ENCODE measurements at regions not wholly inside any gene's neighbourhood (a gene's known extent, or its start where the extent isn't known, plus 50 kb on each side); places are given as distances from the start of the nearest gene placed in this dataset.

GRCh38 chr2:236972491-236973342, 113.0 kb upstream of the COPS8 start:
- no peak for DNase-seq (ENCODE audit: low spot score)
- TF ChIP-seq, protein P1, sequence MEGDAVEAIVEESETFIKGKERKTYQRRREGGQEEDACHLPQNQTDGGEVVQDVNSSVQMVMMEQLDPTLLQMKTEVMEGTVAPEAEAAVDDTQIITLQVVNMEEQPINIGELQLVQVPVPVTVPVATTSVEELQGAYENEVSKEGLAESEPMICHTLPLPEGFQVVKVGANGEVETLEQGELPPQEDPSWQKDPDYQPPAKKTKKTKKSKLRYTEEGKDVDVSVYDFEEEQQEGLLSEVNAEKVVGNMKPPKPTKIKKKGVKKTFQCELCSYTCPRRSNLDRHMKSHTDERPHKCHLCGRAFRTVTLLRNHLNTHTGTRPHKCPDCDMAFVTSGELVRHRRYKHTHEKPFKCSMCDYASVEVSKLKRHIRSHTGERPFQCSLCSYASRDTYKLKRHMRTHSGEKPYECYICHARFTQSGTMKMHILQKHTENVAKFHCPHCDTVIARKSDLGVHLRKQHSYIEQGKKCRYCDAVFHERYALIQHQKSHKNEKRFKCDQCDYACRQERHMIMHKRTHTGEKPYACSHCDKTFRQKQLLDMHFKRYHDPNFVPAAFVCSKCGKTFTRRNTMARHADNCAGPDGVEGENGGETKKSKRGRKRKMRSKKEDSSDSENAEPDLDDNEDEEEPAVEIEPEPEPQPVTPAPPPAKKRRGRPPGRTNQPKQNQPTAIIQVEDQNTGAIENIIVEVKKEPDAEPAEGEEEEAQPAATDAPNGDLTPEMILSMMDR (IDR thresholded peaks at IDR 0.05; ENCODE audit: borderline replicate concordance, control extremely low read depth, extremely low read depth, insufficient read depth, missing control alignments) = no peak
- in situ Hi-C loops (cut with MboI; ENCODE audit: low sequenced_read_pairs, unreplicated experiment) = no loop called here

GRCh38 chr2:236973343-236973980, 112.2 kb upstream of the COPS8 start:
- TF ChIP-seq, protein P1 (IDR thresholded peaks at IDR 0.05; ENCODE audit: borderline replicate concordance, control extremely low read depth, extremely low read depth, insufficient read depth, missing control alignments) = no peak
- DNase-seq (ENCODE audit: low spot score) = no peak
- in situ Hi-C loops (cut with MboI; ENCODE audit: low sequenced_read_pairs, unreplicated experiment) = no loop called here

- in situ Hi-C loops (cut with MboI; ENCODE audit: low sequenced_read_pairs, unreplicated experiment) = no loop called here
- no peak for DNase-seq (ENCODE audit: low spot score)
- TF ChIP-seq, protein P1 (IDR thresholded peaks at IDR 0.05; ENCODE audit: borderline replicate concordance, control extremely low read depth, extremely low read depth, insufficient read depth, missing control alignments) = no peak
Measured at GRCh38 chr2:236974148-236974547, 111.5 kb upstream of the COPS8 start.

GRCh38 chr2:236974752-236975151, 110.9 kb upstream of the COPS8 start:
- DNase-seq (ENCODE audit: low spot score) = no peak
- in situ Hi-C loops (cut with MboI; ENCODE audit: low sequenced_read_pairs, unreplicated experiment) = no loop called here
- TF ChIP-seq, protein P1 (IDR thresholded peaks at IDR 0.05; ENCODE audit: borderline replicate concordance, control extremely low read depth, extremely low read depth, insufficient read depth, missing control alignments) = no peak

GRCh38 chr2:236975766-236976165, 109.9 kb upstream of the COPS8 start:
- TF ChIP-seq, protein P1 (IDR thresholded peaks at IDR 0.05; ENCODE audit: borderline replicate concordance, control extremely low read depth, extremely low read depth, insufficient read depth, missing control alignments) = no peak
- in situ Hi-C loops (cut with MboI; ENCODE audit: low sequenced_read_pairs, unreplicated experiment) = no loop called here
- DNase-seq (ENCODE audit: low spot score) = no peak

DNA sequence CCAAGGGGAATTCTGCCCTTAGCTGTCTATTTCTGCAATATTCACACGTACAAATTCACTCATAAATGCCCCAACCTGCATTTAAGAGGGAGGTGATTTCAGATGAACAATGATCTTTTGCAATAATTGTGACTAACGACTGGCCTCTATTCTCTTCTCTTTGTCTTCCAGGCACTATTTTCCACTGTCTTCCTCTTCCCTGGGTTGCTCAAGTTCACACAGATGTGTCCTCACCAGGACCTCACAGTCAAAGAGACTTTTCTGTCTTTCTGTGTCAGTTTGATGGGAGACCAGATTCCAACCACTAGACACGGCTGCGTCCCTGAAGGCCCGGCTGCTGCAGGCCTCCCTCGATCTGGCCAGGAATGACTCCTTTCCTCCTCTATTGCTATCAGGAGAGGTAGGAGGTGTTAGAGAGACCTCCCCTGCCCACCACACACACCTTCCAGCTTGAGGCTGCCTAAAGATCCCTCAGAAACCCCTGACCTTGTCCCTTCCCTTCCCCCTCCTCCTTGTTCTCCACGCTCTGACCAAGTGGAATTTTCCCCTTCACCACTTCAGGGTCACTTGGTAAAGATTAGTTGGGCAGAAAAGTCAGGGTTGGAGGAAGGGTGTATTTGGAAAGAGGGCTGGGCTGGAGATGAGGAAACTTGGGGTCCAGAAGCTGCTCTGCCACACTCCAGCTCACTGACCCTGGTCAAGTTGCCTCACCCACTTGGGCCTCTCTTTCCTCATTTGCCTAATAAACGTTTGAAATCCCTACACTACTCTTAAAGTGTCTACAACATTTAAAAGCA, 109.2 kb upstream of the COPS8 start:
- TF ChIP-seq, protein P1 (IDR thresholded peaks at IDR 0.05; ENCODE audit: borderline replicate concordance, control extremely low read depth, extremely low read depth, insufficient read depth, missing control alignments) = no peak
- in situ Hi-C loops (cut with MboI; ENCODE audit: low sequenced_read_pairs, unreplicated experiment) = no loop called here
- DNase-seq (ENCODE audit: low spot score) = no peak

Data from GM13976 (cell line).